Gastroesophageal sphincter (tissue), 4 donors: ENCODE measurements at regions not wholly inside any gene's neighbourhood (a gene's known extent, or its start where the extent isn't known, plus 50 kb on each side); places are given as distances from the start of the nearest gene placed in this dataset.

Experiments
- ATAC-seq: fragments of 150-250 bp; one replicate; pipeline ENCODE4 v1.9.1; 2016; ENCODE audit warnings: mild to moderate bottlenecking, moderate library complexity
- H3K27ac ChIP-seq, 4 donors: fragments of 200-600 bp; sonication (generic) in 3 of 4; 1 replicate in 3 of 4; 2 replicates in 1 of 4; pipeline ENCODE4 v1.5.1; 2016 to 2019
- H3K27me3 ChIP-seq: fragments of 200-600 bp; sonication (generic); one replicate; pipeline ENCODE4 v1.5.1; 2019
- H3K36me3 ChIP-seq, 2 donors: fragments of 200-600 bp; sonication (generic); one replicate each; pipeline ENCODE4 v1.5.1; 2019; ENCODE audit warnings: control low read depth in 1 of 2
- H3K4me1 ChIP-seq, 3 donors: fragments of 200-600 bp; sonication (generic); 1 replicate in 2 of 3; 2 replicates in 1 of 3; pipeline ENCODE4 v1.5.1; 2016 to 2019; ENCODE audit warnings: control low read depth in 2 of 3
- H3K4me3 ChIP-seq, 2 donors: fragments of 200-600 bp; sonication (generic); one replicate each; pipeline ENCODE4 v1.5.1; 2019; ENCODE audit warnings: mild to moderate bottlenecking in 1 of 2, moderate library complexity in 1 of 2
- H3K9me3 ChIP-seq, 3 donors: fragments of 200-600 bp; sonication (generic); one replicate each; pipeline ENCODE4 v1.5.1; 2017 to 2019; ENCODE audit warnings: control low read depth in 2 of 3
- CTCF ChIP-seq, 4 experiments: fragments of 200-600 bp in 2 of 4; fragments of 450-650 bp in 2 of 4; sonication (generic) in 1 of 4; IDR thresholded peaks; one replicate each; pipeline ENCODE4 v1.5.1; 2017 to 2019; ENCODE audit warnings: antibody characterized with exemption in 4 of 4, mild to moderate bottlenecking in 2 of 4, moderate library complexity in 2 of 4
- EP300 ChIP-seq: sonication (generic); formaldehyde crosslinking; IDR thresholded peaks from one replicate; pipeline ENCODE4 v1.6.1; 2017; ENCODE audit warnings: antibody characterized with exemption, mild to moderate bottlenecking
- POLR2A ChIP-seq, 2 donors: fragments of 450-650 bp; IDR thresholded peaks; one replicate each; pipeline ENCODE4 v1.6.1; 2017; ENCODE audit warnings: antibody characterized with exemption in 2 of 2, mild to moderate bottlenecking in 2 of 2, moderate library complexity in 1 of 2
- POLR2AphosphoS5 ChIP-seq: sonication (generic); formaldehyde crosslinking; IDR thresholded peaks from one replicate; pipeline ENCODE4 v1.6.1; 2017; ENCODE audit warnings: antibody characterized with exemption
- whole genome bisulfite sequencing, 2 donors: methylation state at CpG; one replicate each; pipeline ENCODE4 v1.1.5; 2018; ENCODE audit warnings: low coverage in 1 of 2; 5-methylcytosine and 5-hydroxymethylcytosine counted together

DNA sequence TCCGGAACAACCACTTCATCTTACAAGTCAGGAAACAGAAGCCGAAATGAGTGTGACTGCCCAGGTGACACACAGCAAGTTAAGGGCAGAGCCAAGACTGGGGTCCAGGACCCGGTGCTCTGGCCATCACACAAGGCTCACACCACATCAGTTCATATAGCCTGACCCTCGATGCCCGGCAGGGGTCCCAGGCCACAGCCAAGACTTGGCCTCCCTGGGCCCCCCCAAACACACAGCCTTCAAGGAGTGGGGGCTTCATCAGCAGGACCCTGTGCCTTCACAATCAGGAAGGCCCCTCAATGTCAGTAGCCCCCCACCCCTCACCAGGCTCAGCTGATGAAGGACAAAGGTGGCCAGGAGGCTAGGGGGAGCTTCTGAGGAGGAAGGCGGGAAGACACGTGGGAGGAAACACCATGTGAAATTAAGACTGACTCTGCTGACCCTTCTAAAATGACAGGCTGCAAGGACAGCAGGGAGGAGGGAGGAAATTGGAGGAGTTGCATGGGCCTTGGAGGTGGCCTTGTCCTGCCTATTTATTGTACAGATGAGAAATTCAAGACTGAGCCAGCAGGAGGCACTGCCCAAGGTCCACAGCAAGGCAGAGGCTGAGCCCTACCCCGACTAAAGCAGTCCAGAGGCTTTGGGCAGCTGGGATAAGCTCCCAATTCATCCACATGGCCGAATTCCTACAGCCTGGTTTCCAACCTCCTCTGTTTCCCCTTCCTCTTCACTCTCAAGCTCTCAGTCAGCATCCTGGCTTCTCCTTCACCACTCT lies 216.1 kb upstream of the ZMIZ1 start:
- Histone ChIP-seq H3K4me3 (no peak overlapping the region), H3K27ac (no peak overlapping the region), H3K36me3 (no peaks in the 10 kb centered on the region), H3K27me3 (no peaks in the 10 kb centered on the region), H3K4me1 (peaks cover 0 to 12% (median 0%) of the 10 kb centered on the region in 3 donors), H3K9me3 (no peaks in the 10 kb centered on the region)
- TF ChIP-seq EP300 (no peak), CTCF (IDR thresholded peaks at IDR 0.05) (peak in 1 of 4 experiments; percentile 13)
- no peak for ATAC-seq
- 38% methylated on average over 1 of the region's 9 CpGs; no CpG with 5 or more reads in 1 of the 2 donors for whole genome bisulfite sequencing, 2 donors

DNA sequence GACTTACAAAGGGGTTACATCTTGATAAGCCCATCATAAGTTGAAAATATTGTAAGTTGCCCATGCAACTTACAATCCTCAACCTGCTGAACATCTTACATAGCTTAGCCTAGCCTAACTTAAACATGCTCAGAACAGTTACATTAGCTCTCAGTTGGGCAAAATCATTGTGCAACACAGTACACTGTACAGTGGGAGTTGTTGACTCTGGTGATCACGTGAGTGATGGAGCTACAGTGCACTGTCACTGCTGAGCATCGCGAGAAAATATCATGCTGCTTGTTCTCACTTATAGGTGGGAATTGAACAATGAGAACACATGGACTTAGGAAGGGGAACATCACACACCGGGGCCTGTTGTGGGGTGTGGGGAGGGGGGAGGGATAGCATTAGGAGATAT lies 214.9 kb upstream of the ZMIZ1 start:
- WGBS, 2 donors = 82% methylated on average over 3 of the region's 4 CpGs; no CpG with 5 or more reads in 1 of the 2 donors
- no peaks in the 10 kb centered on the region for H3K9me3 ChIP-seq
- peaks cover 0 to 12% (median 0%) of the 10 kb centered on the region in 3 donors for H3K4me1 ChIP-seq
- no peaks in the 10 kb centered on the region for H3K27me3 ChIP-seq
- no peak overlapping the region for H3K27ac ChIP-seq
- no peak for ATAC-seq
- H3K4me3 ChIP-seq = no peak overlapping the region
- TF ChIP-seq POLR2AphosphoS5 = no peak
- no peak for TF ChIP-seq CTCF (IDR thresholded peaks at IDR 0.05)
- TF ChIP-seq POLR2A (IDR thresholded peaks at IDR 0.05) = no peak
- TF ChIP-seq EP300 = no peak
- H3K36me3 ChIP-seq = no peaks in the 10 kb centered on the region

DNA sequence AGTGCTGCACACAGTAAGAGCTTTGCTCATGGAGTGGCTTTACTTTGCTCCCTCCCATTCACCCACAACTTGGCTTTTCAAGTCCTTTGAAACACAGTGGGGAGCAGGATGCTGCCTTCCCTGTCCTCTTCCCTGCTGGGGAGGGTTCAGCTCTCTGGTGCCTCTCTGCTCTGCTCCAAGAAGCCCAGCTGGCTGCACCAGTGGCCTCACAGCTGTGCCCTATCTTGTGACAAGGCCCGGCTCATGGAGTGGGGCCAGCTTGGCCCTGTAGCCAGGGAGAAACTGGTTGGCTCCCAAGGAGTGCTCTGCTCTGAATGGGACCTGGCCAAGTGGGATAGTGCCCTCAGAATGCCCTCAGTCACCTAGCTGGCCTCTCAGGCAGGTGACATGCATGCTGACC lies 212.3 kb upstream of the ZMIZ1 start:
- no peaks in the 10 kb centered on the region for H3K27me3 ChIP-seq
- no peaks in the 10 kb centered on the region for H3K9me3 ChIP-seq
- H3K4me1 ChIP-seq = peaks cover 0 to 12% (median 0%) of the 10 kb centered on the region in 3 donors
- no peaks in the 10 kb centered on the region for H3K36me3 ChIP-seq
- TF ChIP-seq POLR2A (IDR thresholded peaks at IDR 0.05) = no peak
- no peak for TF ChIP-seq EP300
- no peak for TF ChIP-seq POLR2AphosphoS5
- no peak for TF ChIP-seq CTCF (IDR thresholded peaks at IDR 0.05)
- no peak for ATAC-seq
- H3K4me3 ChIP-seq = no peak overlapping the region
- no CpG with 5 or more reads among the region's 1 CpG for WGBS, 2 donors
- H3K27ac ChIP-seq = no peak overlapping the region

GRCh38 chr10:78857193-78857592 lies 211.6 kb upstream of the ZMIZ1 start:
- Histone ChIP-seq H3K9me3 (no peaks in the 10 kb centered on the region), H3K36me3 (no peaks in the 10 kb centered on the region), H3K4me1 (peaks cover 0 to 12% (median 0%) of the 10 kb centered on the region in 3 donors)

More at GRCh38 chr10:78857193-78857592, 211.6 kb upstream of the ZMIZ1 start:
- no peaks in the 10 kb centered on the region for H3K27me3 ChIP-seq
- H3K4me3 ChIP-seq = no peak overlapping the region
- ATAC-seq = no peak
- TF ChIP-seq POLR2AphosphoS5 (no peak), CTCF (IDR thresholded peaks at IDR 0.05) (no peak), POLR2A (IDR thresholded peaks at IDR 0.05) (no peak), EP300 (no peak)
- 96 to 98% methylated on average over 3 of the region's 3 CpGs for WGBS, 2 donors
- no peak overlapping the region for H3K27ac ChIP-seq
